AG09309 (cell line): ENCODE measurements at regions not wholly inside any gene's neighbourhood (a gene's known extent, or its start where the extent isn't known, plus 50 kb on each side); places are given as distances from the start of the nearest gene placed in this dataset.

Experiments
- DNase-seq: peaks from one replicate; pipeline ENCODE4 v3.0.0-alpha.2; 2010; ENCODE audit warnings: low read depth
- H3K4me3 ChIP-seq: 2 replicates; pipeline ENCODE4 v1.5.1; 2011; ENCODE audit warnings: mild to moderate bottlenecking, low read depth, low read length, moderate library complexity; ENCODE audit not compliant: control insufficient read depth
- CTCF ChIP-seq: IDR thresholded peaks from 2 replicates; pipeline ENCODE4 v1.5.1; 2011; ENCODE audit warnings: mild to moderate bottlenecking, low read depth, low read length, inconsistent platforms; ENCODE audit not compliant: insufficient read depth, control insufficient read depth; ENCODE audit errors: missing control alignments

- no peak overlapping the region for H3K4me3 ChIP-seq
- no peak for TF ChIP-seq CTCF
- no peak for DNase-seq
These were observed 84.4 kb upstream of the RAD23B start for GRCh38 chr9:107198718-107199117.

GRCh38 chr9:107208121-107208520 lies 75.0 kb upstream of the RAD23B start:
- TF ChIP-seq CTCF: no peak
- no peak for DNase-seq
- H3K4me3 ChIP-seq: no peak overlapping the region

- no peak for DNase-seq
- TF ChIP-seq CTCF: no peak
- H3K4me3 ChIP-seq: no peak overlapping the region
These were observed 72.3 kb upstream of the RAD23B start for GRCh38 chr9:107210775-107211174.

- TF ChIP-seq CTCF: no peak
- H3K4me3 ChIP-seq: no peak overlapping the region
- no peak for DNase-seq
These were observed 71.7 kb upstream of the RAD23B start for GRCh38 chr9:107211284-107211923.

- TF ChIP-seq CTCF: no peak
- H3K4me3 ChIP-seq: no peak overlapping the region
- no peak for DNase-seq
These were observed 70.5 kb upstream of the RAD23B start for GRCh38 chr9:107212613-107213012.

GRCh38 chr9:107213080-107213479 lies 70.0 kb upstream of the RAD23B start:
- TF ChIP-seq CTCF: no peak
- no peak for DNase-seq
- H3K4me3 ChIP-seq: no peak overlapping the region
